GM19324 (cell line): ENCODE measurements at regions not wholly inside any gene's neighbourhood (a gene's known extent, or its start where the extent isn't known, plus 50 kb on each side); places are given as distances from the start of the nearest gene placed in this dataset.

Experiments used
- ATAC-seq: cut with Tn5 transposase; IDR thresholded peaks from one replicate; pipeline ENCODE4 v1.9.1; 2021; ENCODE audit warnings: mild to moderate bottlenecking, moderate library complexity; ENCODE audit not compliant: unreplicated experiment, low FRiP score

DNA sequence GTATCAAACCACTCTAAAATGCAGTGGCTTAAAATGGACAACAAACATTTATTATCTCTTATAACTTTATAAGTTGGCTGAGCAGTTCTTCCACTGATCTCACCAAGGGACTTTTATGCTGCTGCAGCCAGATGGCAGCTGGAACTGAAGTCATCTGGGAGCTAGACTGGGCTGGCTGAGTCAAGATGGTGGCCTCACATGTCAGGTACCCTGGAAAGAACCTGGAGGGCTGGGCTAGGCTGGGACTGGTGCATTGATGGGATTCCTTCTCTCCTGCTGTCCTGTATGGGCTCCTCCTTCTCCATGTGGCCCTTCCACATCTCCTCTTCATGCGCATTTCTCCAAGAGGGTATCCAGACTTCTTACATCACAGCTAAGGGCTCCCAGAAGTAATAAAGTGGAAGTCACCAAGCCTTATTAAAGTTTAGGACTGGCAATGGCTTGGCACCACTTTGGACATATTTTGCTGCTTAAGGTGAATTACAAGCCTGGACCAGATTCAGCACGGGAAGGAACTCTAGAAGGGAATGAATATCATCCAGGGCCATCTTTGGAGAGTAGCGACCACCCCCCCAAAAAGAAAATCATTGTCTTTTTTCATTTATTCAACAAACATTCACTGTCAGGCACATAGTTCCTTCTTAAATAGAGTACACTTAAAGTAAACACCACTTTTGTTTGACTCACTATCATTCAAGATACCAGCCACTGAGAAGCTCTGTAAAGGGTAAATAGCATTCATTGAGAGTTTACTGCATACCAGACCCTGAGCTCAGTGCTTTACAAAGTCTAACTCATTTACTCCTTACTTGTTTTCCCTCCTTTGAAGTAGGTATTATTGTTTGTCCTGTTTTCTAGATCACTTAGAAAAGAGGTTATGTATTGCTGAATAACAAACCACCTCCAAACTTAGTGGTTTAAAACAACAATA is 138.0 kb downstream of the ZFP36L2 start:
- no peak for ATAC-seq

DNA sequence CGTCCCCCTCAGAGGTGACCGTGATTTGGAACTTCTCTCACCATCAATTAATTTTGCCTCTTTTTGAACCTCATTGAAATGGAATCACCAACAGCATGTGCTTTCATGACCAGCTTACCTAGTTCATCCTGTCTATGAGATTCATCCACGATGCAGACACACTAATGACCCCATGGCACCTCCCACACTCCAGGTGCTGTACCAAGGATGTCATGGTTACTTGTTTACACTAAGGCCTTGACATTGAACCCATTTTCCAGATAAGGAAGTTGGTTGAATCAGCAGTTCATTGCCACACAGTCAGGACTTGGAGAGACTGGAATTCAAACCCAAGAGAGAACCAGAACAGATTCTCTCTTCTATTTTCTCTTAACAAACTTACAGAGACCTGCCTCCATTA is 139.0 kb downstream of the ZFP36L2 start:
- no peak for ATAC-seq

DNA sequence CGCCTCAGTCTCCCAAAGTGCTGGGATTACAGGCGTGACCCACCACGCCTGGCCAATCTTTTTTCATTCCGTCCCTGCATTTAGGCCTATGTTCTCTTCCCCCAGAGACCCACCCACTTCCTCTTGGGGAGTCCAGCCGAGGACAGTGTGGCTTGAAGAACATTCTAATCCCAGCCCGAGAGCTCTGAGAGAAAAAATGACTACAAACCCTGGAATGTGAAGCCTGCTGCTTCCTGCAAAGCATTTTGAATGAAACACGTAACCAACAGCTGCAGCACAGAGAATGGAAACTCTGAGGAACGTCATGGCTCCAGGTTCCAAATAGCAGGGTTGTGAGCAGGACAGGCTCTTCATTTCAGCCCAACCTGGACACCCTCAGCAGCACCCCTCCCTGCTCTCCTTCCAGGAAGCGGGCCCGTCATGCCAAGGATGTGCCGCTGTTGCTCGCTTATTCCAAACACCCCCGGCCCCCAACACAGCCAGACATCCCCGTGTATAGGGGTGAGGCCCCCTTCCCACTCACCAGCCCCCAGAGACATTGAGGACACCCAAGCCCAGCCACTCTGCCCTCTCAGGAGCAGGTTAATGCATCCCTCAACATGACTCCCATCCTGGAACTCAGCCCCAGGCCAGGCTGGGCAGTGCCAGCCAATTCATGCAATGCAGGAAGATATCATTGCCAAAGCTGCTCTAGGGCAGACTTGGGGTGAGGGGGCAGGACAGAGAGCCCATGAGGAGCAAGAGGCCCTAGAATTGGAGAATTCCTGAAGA is 139.8 kb downstream of the ZFP36L2 start:
- no peak for ATAC-seq

DNA sequence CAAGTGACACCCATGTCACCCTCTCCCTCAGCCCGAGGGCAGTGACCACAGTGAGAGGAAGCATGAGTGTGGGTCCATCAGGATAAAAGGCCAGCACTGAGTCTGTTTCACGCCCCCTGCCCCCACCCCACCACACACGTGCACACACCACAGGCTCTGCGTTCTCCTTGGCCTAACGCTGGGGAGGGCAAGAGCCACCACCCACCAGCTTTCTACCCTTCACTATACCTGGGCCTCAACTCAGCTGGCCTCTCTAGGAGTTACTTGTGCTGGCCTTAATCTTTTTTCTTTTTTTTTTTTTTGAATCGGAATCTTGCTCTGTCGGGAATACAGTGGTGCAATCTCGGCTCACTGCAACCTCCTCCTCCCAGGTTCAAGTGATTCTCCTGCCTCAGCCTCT is 140.5 kb downstream of the ZFP36L2 start:
- ATAC-seq, result no peak

DNA sequence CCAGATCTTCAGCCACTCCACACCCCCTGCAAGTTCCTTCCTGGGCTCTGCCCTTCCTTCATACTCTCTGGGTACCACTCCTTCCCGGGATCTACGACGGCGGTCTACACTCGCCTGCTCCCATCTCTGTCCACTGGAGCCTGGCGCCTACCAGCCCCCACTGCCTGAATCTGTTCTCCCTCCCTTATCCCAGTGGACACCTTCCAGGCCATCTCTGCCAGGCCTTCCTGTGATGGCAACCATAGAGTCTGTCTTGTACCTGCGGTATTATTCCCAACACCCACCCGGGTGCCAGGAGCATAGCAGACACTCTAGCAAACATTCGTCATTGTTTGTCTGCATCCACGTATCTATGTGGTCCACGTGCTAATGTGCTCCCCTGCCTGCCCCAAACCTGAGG is 140.9 kb downstream of the ZFP36L2 start:
- no peak for ATAC-seq

DNA sequence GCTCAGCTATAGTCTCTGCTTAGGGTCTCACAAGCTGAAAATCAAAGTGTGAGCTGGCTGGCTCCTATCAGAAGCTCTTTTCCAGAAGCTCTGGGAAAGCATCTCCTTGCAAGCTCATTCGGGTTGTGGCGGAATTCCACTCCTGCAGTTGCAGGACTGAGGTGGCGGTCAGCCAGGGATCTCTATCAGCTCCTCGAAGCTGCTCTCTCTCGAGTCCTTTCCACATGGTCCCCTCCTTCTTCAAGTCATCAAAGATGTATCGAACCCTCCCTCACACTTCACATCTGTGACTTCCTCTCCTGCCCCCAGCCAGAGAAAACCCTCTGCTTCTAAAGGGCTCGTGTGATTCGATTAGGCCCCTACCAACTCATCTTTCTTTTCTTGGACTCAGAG is 141.7 kb downstream of the ZFP36L2 start:
- no peak for ATAC-seq

DNA sequence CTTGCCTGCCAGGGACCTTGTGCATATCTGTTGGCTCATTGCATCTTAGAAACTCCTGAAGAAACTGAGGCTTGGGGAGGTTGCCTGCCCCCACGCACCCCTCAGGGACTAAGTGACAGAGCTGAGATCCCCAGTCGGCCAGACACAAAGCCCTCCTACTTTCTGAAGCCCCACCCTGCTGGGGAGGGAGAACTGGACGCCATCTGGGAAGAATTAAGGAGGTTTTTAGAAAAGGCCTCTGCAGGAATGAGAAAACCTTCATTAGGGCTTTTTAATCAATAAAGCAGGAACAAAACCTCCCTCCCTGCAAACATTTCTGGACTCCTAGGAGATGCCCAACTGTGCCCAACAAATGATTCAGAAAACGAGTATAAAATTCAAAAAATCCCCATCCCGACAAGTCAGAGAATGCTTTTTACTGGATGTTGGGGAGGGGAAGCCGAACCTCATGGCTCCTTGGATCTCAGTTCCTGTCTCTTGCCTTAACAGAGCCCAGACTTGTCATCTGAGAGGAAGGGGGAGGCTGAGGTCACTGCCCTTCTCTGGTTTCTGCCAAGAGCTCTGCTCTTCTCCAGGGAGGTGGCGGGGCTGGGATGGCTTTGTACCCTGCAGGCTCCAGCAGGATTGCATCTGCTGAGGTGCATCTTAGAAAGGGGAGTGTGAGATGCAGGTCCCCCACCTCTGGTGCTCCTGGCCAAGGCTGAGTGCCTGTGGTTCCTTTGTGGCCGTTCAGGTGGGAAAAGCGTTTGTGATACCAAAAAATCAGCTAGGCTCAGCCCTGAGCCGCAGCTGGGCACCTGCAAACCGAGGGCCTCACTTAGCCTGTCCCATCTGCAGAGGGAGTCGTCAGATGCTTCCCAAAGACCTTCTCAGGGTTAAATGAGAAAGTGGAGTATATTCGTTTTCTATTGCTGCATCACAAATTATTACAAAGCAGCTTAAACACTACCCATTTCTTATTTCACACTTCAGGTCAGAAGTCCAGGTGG is 142.4 kb downstream of the ZFP36L2 start:
- ATAC-seq, result no peak

DNA sequence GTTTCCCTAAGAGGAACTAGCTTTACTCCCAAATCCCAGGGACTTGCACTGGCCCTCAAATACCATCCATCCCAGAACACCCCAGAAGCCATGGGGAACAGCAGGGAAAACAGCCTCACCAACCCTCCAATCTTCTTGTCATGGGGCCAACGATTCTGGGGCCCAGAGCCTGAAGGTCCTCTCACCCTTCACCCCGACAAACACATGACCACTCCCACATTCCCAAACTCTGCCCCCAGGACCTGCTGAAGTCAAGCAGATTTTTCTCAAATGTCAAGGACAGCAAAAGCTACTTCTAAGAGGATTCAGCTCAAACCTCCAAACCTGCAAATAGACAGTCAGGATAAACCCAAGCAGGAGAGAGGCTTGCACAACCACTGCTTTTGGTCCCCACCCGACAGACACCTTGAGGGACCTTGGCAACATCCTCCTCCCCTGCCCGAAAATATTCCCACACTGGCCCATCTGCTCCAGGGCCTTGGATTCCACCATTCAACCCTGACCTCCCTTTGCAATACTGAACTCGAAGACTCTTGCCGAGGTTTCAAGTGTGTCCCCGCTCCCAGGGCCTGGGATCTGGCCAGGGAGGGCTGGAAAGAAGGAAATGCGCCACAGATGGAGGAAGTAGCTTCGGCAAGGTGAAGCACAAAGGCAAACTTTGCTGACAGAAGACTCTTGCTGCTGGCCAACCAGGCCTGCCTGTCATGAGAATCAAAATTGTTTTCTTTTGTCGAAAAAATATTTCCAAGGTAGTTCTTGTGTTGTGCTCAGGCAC is 143.3 kb downstream of the ZFP36L2 start:
- ATAC-seq, result no peak

DNA sequence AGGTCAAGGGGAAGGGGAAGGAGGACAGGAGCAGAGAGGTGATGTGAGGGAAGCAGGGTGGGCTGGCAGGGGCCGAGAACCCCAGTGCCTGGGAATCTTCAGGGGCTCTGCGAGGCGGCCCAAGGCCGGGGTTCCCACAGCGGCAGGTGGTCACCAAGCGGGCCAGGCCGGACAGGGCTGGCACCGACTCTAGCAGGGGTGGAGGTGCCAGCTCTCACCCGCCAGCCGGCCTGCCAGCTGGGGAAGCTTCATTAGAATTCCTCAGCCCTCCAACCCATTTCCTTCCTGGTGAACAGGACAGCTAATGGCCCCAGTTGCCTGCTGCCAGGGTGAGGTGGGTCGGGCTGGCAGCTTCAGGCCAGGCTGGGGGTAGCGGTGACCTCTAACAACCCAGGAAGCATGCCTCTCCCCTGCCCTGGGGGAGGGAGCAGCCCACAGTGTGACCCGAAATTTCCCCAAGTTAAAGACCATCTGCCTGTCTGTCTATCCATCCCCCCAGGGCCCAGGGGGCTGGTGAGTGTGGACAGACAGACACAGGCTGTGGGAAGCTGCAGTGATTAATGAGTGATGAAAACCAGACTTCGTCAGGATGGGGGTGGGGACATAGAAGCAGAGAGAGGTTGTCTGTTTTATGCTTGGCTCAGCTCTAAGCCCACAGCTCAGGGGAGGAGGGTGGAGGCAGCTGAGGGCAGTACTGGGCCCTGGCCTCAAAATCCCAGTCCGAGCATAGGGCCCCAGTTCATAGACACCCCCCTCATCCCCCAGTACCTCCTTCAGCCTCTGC is 144.1 kb downstream of the ZFP36L2 start:
- ATAC-seq, result no peak

DNA sequence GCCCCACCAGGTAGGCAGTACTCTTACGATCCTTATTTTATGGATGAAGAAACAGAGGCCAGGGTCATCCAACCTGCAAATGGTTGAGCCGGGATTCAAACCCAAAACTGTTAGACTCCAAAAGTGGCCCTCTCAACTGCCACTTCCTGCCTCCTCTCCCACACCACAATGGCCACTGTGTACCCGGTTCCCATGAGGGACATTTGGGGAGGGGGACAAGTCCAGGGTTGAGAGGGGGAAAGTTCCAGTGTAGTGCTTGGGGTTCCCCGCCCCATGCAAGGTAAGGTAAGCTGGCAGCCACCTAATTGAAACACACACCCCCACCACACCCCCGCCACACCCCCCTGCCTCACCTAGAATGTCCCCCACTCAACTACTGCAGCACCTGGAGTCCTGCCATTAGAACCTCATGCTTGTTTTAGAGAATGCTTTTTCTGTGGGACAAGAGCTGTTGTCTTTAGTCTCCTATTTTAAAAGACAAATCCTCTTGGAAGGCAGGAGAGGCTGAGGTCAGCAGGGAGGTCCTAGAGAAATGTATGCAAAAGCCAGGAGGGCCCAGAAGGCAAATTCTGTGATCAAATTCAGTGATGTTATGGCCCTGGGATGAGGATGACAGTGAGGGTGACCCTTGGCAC is 145.2 kb downstream of the ZFP36L2 start:
- no peak for ATAC-seq

DNA sequence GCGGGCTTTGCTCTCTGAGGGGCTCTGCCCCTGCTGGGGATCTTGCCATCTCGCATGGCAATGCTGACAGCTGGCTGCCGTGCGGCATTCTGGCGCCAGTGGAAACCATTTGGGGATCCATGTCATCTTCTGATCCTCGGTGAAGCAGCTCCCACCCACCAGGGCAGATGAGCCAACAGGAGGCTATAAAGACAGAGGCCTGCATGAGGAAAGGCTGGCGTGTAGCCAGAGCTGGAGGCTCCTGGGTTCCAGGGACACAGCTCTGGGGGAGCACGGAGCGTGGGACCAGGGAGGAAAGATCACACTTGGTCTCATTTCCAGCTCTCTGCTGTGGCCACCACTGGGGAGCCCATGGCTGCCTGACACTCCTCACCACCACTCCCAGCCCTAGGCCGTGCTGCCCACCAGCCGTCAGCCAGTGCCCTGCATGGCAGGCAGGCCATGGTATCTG is 145.8 kb downstream of the ZFP36L2 start:
- ATAC-seq, result no peak

DNA sequence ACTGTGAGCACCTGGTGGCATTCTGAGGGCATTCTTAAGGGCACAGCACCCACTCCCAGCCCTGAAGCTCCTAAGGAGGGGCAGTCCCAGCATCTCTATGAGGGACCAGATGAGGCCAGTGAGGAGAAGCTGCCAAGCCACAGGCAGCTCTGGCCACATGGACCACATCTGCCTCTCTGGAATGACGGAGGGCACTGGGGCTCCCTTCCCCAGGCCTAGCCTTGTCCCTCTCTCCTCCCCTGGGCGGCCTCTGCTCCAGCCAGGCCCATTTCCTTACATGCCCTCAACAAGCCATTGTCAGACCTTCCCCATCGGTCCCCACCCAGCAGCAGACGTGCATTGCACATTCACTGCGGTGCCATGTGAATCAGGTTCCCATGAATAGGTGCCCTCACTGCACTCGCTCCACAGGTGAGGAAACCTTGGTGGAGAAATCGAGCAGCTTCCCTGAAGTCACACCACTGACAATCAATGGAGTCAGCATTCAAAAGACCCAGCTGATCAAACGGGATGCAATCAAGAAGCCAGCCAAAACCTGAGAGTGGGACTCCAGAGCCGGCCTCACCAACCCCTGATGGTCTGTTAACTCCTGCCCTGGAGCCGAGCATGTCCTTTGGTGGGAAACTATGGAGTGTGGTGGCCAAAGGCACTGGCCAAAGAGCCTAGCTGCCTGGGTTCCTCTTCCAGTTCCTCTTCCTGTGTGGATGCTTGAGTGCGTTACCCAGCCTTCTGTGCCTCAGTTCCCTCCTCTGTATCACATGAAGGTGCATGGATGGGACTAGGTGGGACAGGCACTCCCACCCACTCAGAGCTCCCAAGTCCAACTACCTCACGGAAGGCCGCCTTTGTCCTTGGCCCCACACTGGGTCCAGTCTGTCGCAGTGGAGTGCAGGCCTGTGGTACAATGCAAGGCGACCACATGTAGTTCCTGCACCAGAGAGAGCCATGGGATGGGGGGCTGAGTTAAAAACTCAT is 147.3 kb downstream of the ZFP36L2 start:
- no peak for ATAC-seq

DNA sequence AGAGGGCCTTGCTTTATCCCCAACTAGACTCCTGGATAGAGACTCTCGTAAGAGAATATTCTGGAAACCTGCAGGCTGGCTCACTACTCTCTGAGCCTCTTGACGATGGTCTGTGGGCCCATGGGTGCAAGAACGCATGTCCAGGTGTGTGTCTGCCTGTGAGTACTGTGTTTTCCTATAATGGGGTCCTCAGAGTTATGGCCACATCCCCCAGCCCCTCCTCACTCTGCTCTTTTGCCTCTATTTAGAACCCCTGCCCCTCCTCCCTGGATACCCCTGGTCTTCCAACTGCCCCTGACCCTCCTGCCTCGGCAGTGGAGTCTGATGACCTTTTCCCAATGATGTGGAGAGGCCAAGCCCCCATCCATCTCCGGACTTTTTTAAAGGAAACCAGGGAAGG is 148.1 kb downstream of the ZFP36L2 start:
- ATAC-seq, result no peak

DNA sequence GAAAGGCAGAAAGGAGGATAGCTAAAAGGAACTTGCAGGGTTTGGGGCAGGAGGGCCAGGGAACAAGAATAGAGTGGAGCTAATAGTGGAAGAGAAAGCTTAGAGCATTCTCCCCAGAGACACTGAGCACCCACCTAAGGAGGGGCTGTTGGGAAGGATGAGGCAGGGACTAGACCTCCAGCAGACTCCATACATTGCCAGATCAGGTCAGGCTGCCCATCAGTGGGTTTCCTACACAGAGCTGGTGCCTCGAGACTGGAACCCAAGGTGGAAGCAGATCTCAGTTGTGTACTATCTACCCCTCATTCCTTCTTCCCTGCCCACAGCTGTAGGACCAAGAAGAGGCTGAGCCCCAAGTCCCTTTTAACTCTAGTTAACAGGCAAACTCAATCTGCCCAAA is 148.5 kb downstream of the ZFP36L2 start:
- ATAC-seq, result no peak

DNA sequence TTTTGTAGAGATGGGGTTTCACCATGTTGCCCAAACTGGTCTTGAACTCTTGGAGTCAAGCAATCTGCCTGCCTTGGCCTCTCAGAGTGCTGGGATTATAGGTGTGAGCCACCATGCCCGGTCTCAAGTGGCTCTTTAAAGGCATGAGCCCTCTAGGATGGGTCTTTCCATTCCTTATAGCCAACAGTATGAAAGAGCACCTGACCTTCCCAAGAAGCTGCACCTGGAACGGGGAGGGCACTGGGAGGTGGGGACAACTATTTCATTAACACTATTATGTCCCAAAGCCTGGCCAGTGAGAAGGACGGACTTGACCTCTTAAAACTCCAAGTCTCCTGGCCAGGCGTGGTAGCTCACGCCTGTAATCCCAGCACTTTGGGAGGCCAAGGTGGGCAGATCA is 149.7 kb downstream of the ZFP36L2 start:
- no peak for ATAC-seq

DNA sequence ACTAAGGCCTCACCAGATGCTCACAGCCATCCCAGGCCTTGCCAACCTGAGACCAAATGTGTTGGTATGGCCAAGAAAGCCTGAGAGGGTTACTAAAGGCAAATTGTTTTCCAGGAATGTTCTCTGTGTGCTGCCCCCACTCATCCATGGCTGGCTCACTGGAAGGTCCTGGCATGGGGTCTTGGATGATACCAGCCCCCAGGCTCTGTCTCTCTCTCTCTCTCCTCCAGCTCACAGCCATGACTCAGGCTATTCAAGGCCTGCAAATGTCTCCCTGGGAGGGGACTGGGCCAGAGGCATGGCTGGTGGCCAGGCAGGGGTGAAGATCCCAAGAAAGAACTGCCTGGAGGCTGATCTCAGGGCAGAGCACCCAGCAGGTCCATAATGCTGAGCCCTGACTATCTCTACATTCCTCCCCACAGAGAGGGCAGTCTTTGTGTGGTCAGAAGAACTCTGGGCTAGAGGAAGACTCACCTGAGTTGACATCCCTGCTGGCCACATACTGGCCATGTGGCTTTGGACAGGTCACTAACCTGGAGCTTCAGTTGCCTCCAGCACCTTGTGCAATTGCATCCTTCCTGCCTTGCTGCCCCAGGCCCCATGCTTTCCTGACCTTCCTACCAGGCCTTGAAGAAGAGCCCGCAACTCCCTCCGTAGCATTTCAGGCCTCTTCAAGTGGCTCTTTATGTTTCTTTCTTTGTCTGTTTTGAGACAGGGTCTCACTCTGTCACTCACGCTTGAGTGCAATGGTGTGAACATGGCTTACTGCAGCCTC is 150.4 kb downstream of the ZFP36L2 start:
- no peak for ATAC-seq
